ENCODE measurements at regions not wholly inside any gene's neighbourhood (a gene's known extent, or its start where the extent isn't known, plus 50 kb on each side); places are given as distances from the start of the nearest gene placed in this dataset.

GRCh38 chr7:42491106-42491505, 254.1 kb upstream of the GLI3 start:
- TF ChIP-seq SAP30 (IDR thresholded peaks at IDR 0.05; ENCODE audit: insufficient read depth, insufficient replicate concordance, low read length) (no peak), CHD2 (IDR thresholded peaks at IDR 0.05; ENCODE audit: low read length) (no peak)
- TF ChIP-seq, protein P1, sequence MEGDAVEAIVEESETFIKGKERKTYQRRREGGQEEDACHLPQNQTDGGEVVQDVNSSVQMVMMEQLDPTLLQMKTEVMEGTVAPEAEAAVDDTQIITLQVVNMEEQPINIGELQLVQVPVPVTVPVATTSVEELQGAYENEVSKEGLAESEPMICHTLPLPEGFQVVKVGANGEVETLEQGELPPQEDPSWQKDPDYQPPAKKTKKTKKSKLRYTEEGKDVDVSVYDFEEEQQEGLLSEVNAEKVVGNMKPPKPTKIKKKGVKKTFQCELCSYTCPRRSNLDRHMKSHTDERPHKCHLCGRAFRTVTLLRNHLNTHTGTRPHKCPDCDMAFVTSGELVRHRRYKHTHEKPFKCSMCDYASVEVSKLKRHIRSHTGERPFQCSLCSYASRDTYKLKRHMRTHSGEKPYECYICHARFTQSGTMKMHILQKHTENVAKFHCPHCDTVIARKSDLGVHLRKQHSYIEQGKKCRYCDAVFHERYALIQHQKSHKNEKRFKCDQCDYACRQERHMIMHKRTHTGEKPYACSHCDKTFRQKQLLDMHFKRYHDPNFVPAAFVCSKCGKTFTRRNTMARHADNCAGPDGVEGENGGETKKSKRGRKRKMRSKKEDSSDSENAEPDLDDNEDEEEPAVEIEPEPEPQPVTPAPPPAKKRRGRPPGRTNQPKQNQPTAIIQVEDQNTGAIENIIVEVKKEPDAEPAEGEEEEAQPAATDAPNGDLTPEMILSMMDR (IDR thresholded peaks at IDR 0.05; ENCODE audit: control extremely low read depth in 1 of 3, insufficient read depth in 1 of 3, low read depth in 1 of 3, low read length in 3 of 3): no peak

Data from H1 (cell line).